Stomach (tissue), 8 donors: ENCODE measurements at regions not wholly inside any gene's neighbourhood (a gene's known extent, or its start where the extent isn't known, plus 50 kb on each side); places are given as distances from the start of the nearest gene placed in this dataset.
A peak's percentile ranks its signal among the peaks of the same experiment; 100 is the strongest.
"Not testable (repeated sequence)": the region's sequence is repeated elsewhere in the genome, so short reads cannot be mapped to it uniquely, and the experiment has no call there.

Experiments
- DNase-seq, 2 donors: peaks; one replicate each; pipeline versions ENCODE4 v3.0.0 to v3.0.0-alpha.2; 2013 to 2019
- H3K27ac ChIP-seq, 5 donors: fragments of 200-600 bp in 4 of 5; sonication (generic) in 4 of 5; one replicate each; pipeline ENCODE4 v1.5.1; 2013 to 2019; ENCODE audit warnings: mild to moderate bottlenecking in 1 of 5, moderate library complexity in 1 of 5
- H3K27me3 ChIP-seq, 3 donors: fragments of 200-600 bp; sonication (generic); one replicate each; pipeline ENCODE4 v1.5.1; 2017 to 2019; ENCODE audit warnings: mixed run types in 1 of 3
- H3K36me3 ChIP-seq, 4 donors: fragments of 200-600 bp; sonication (generic); 1 replicate in 3 of 4; 2 replicates in 1 of 4; pipeline ENCODE4 v1.5.1; 2016 to 2019
- H3K4me1 ChIP-seq, 4 donors: fragments of 200-600 bp; sonication (generic); one replicate each; pipeline ENCODE4 v1.5.1; 2016 to 2019
- H3K4me3 ChIP-seq, 4 donors: fragments of 200-600 bp; sonication (generic) in 3 of 4; one replicate each; pipeline ENCODE4 v1.5.1; 2016 to 2019; ENCODE audit warnings: mild to moderate bottlenecking in 1 of 4
- H3K9me3 ChIP-seq, 4 donors: fragments of 200-600 bp; sonication (generic); one replicate each; pipeline ENCODE4 v1.5.1; 2016 to 2019
- CTCF ChIP-seq, 7 experiments: fragments of 450-650 bp in 4 of 7; fragments of 200-600 bp in 3 of 7; sonication (generic) in 3 of 7; IDR thresholded peaks; one replicate each; pipeline ENCODE4 v1.5.1; 2016 to 2019; ENCODE audit warnings: antibody characterized with exemption in 7 of 7, control low read depth in 2 of 7, mild to moderate bottlenecking in 1 of 7
- EP300 ChIP-seq: sonication (generic); formaldehyde crosslinking; IDR thresholded peaks from one replicate; pipeline ENCODE4 v1.6.1; 2017; ENCODE audit warnings: antibody characterized with exemption
- POLR2A ChIP-seq, 4 donors: fragments of 450-650 bp; IDR thresholded peaks; one replicate each; pipeline ENCODE4 v1.6.1; 2016; ENCODE audit warnings: antibody characterized with exemption in 4 of 4, control low read depth in 2 of 4, mild to moderate bottlenecking in 1 of 4, moderate library complexity in 1 of 4
- POLR2AphosphoS5 ChIP-seq, 3 donors: sonication (generic); formaldehyde crosslinking; IDR thresholded peaks; one replicate each; pipeline ENCODE4 v1.6.1; 2016; ENCODE audit warnings: antibody characterized with exemption in 3 of 3
- WGBS, 5 donors: extraction: QIAGEN DNeasy Blood & Tissue Kit in 3 of 5; methylation state at CpG; one replicate each; pipeline versions ENCODE4 v1.1.5 to v1.1.7; 2013 to 2018; 5-methylcytosine and 5-hydroxymethylcytosine counted together
- intact Hi-C: fragments of 100-400 bp; cut with DNase I; formaldehyde crosslinking; loops from one replicate; pipeline ENCODE4 v1.15.1; 2023; ENCODE audit warnings: low total_unique reads
- donor health status: healthy with polysubstance abuse.
- donor health status: Bipolar disorder and iron deficiency.
- donor health status: healthy.

- DNase-seq = no peak
- Histone ChIP-seq H3K27ac (no peak overlapping the region), H3K27me3 (peaks cover 0 to 23% (median 0%) of the 10 kb centered on the region in 3 donors), H3K9me3 (no peaks in the 10 kb centered on the region), H3K4me3 (no peak overlapping the region), H3K36me3 (no peaks in the 10 kb centered on the region), H3K4me1 (peaks cover 0 to 10% (median 0%) of the 10 kb centered on the region in 4 donors)
- WGBS, 5 donors = 37 to 56% (median 53%) methylated on average over 8 of the region's 8 CpGs
- no peak for TF ChIP-seq EP300
- TF ChIP-seq POLR2A (IDR thresholded peaks at IDR 0.05) = no peak
- intact Hi-C loops = no loop called here
These were observed 341.0 kb upstream of the SULF2 start for GRCh38 chr20:48126227-48126740.

- H3K36me3 ChIP-seq = no peaks in the 10 kb centered on the region
- no peak for TF ChIP-seq EP300
- no peak overlapping the region for H3K4me3 ChIP-seq
- H3K9me3 ChIP-seq = no peaks in the 10 kb centered on the region
- 64 to 75% (median 70%) methylated on average over 9 of the region's 9 CpGs for WGBS, 5 donors
- peaks cover 0 to 10% (median 0%) of the 10 kb centered on the region in 4 donors for H3K4me1 ChIP-seq
- no peak overlapping the region for H3K27ac ChIP-seq
- peaks cover 0 to 23% (median 0%) of the 10 kb centered on the region in 3 donors for H3K27me3 ChIP-seq
- intact Hi-C loops = no loop called here
- DNase-seq = no peak
These were observed 339.7 kb upstream of the SULF2 start for GRCh38 chr20:48124960-48125359.

GRCh38 chr20:48124181-48124782 is 339.0 kb upstream of the SULF2 start:
- H3K4me3 ChIP-seq = no peak overlapping the region
- TF ChIP-seq POLR2A (IDR thresholded peaks at IDR 0.05) (no peak), CTCF (IDR thresholded peaks at IDR 0.05) (no peak), EP300 (no peak), POLR2AphosphoS5 (IDR thresholded peaks at IDR 0.05) (no peak)
- no peak overlapping the region for H3K27ac ChIP-seq
- H3K4me1 ChIP-seq = peaks cover 0 to 5% (median 0%) of the 10 kb centered on the region in 4 donors
- H3K36me3 ChIP-seq = no peaks in the 10 kb centered on the region
- no peak for DNase-seq
- no peaks in the 10 kb centered on the region for H3K9me3 ChIP-seq
- 72 to 82% (median 76%) methylated on average over 14 of the region's 14 CpGs for WGBS, 5 donors
- H3K27me3 ChIP-seq = peaks cover 0 to 23% (median 0%) of the 10 kb centered on the region in 3 donors
- intact Hi-C loops = no loop called here

GRCh38 chr20:48120120-48120519 is 334.8 kb upstream of the SULF2 start:
- no peak overlapping the region for H3K27ac ChIP-seq
- no peak overlapping the region for H3K4me3 ChIP-seq
- intact Hi-C loops = no loop called here
- 76 to 83% (median 82%) methylated on average over 8 of the region's 8 CpGs for WGBS, 5 donors
- H3K36me3 ChIP-seq = no peaks in the 10 kb centered on the region
- no peak for DNase-seq
- H3K4me1 ChIP-seq = no peaks in the 10 kb centered on the region
- TF ChIP-seq POLR2A (IDR thresholded peaks at IDR 0.05) (no peak), EP300 (no peak), CTCF (IDR thresholded peaks at IDR 0.05) (no peak), POLR2AphosphoS5 (IDR thresholded peaks at IDR 0.05) (no peak)
- peaks cover 0 to 21% (median 0%) of the 10 kb centered on the region in 3 donors for H3K27me3 ChIP-seq
- no peaks in the 10 kb centered on the region for H3K9me3 ChIP-seq

- H3K4me3 ChIP-seq, H3K27ac ChIP-seq, H3K9me3 ChIP-seq, H3K36me3 ChIP-seq, H3K4me1 ChIP-seq, intact Hi-C loops, DNase-seq: not testable (repeated sequence)
- peaks cover 0 to 15% (median 0%) of the 10 kb centered on the region in 3 donors for H3K27me3 ChIP-seq
- WGBS, 5 donors = 76 to 89% (median 83%) methylated on average over 3 to 5 of the region's 5 CpGs
These were observed 334.1 kb upstream of the SULF2 start for GRCh38 chr20:48119389-48119788.

- intact Hi-C loops = no loop called here
- 35 to 75% (median 57%) methylated on average over 4 of the region's 4 CpGs for WGBS, 5 donors
These were observed 330.2 kb upstream of the SULF2 start for GRCh38 chr20:48115502-48115901.

More at GRCh38 chr20:48115502-48115901, 330.2 kb upstream of the SULF2 start:
- Histone ChIP-seq H3K27me3 (peaks cover 0 to 16% (median 0%) of the 10 kb centered on the region in 3 donors), H3K4me3 (no peak overlapping the region), H3K4me1 (no peaks in the 10 kb centered on the region), H3K27ac (no peak overlapping the region), H3K9me3 (no peaks in the 10 kb centered on the region), H3K36me3 (no peaks in the 10 kb centered on the region)
- TF ChIP-seq EP300 (no peak), CTCF (IDR thresholded peaks at IDR 0.05) (no peak), POLR2A (IDR thresholded peaks at IDR 0.05) (no peak), POLR2AphosphoS5 (IDR thresholded peaks at IDR 0.05) (no peak)
- DNase-seq = peak in 1 of 2 donors; percentile 23
